ENCODE measurements at regions not wholly inside any gene's neighbourhood (a gene's known extent, or its start where the extent isn't known, plus 50 kb on each side); places are given as distances from the start of the nearest gene placed in this dataset.

GRCh38 chr1:244319283-244320132 lies 132.2 kb downstream of the ADSS2 start:
- H3K4me3 ChIP-seq (ENCODE audit: severe bottlenecking), result no peak overlapping the region
- DNase-seq (ENCODE audit: low spot score) (no peak), ATAC-seq (ENCODE audit: low read depth) (no peak)
- no peaks in the 10 kb centered on the region for H3K36me3 ChIP-seq (ENCODE audit: low read depth)
- no peak for TF ChIP-seq CTCF (IDR thresholded peaks at IDR 0.05; ENCODE audit: poor library complexity, severe bottlenecking)
- no peaks in the 10 kb centered on the region for H3K27me3 ChIP-seq (ENCODE audit: insufficient read depth, poor library complexity, severe bottlenecking)
- H3K4me1 ChIP-seq (ENCODE audit: insufficient read depth, poor library complexity, severe bottlenecking), result peaks cover 21% of the 10 kb centered on the region
- no peaks in the 10 kb centered on the region for H3K9me3 ChIP-seq (ENCODE audit: severe bottlenecking)
- H3K27ac ChIP-seq (ENCODE audit: poor library complexity, severe bottlenecking), result no peak overlapping the region

- H3K4me1 ChIP-seq (ENCODE audit: insufficient read depth, poor library complexity, severe bottlenecking), result peaks cover 21% of the 10 kb centered on the region
- no peak for DNase-seq (ENCODE audit: low spot score)
- H3K36me3 ChIP-seq (ENCODE audit: low read depth), result no peaks in the 10 kb centered on the region
- no peak overlapping the region for H3K4me3 ChIP-seq (ENCODE audit: severe bottlenecking)
- H3K9me3 ChIP-seq (ENCODE audit: severe bottlenecking), result no peaks in the 10 kb centered on the region
- H3K27ac ChIP-seq (ENCODE audit: poor library complexity, severe bottlenecking), result peak overlapping the region; percentile 89
- TF ChIP-seq CTCF (IDR thresholded peaks at IDR 0.05; ENCODE audit: poor library complexity, severe bottlenecking), result no peak
- no peak for ATAC-seq (ENCODE audit: low read depth)
- no peaks in the 10 kb centered on the region for H3K27me3 ChIP-seq (ENCODE audit: insufficient read depth, poor library complexity, severe bottlenecking)
Observed at GRCh38 chr1:244322181-244322580, 129.5 kb downstream of the ADSS2 start.

- Histone ChIP-seq H3K27me3 (ENCODE audit: insufficient read depth, poor library complexity, severe bottlenecking) (no peaks in the 10 kb centered on the region), H3K27ac (ENCODE audit: poor library complexity, severe bottlenecking) (peak overlapping the region; percentile 89), H3K36me3 (ENCODE audit: low read depth) (no peaks in the 10 kb centered on the region), H3K9me3 (ENCODE audit: severe bottlenecking) (no peaks in the 10 kb centered on the region), H3K4me1 (ENCODE audit: insufficient read depth, poor library complexity, severe bottlenecking) (peaks cover 21% of the 10 kb centered on the region), H3K4me3 (ENCODE audit: severe bottlenecking) (no peak overlapping the region)
- DNase-seq (ENCODE audit: low spot score), result no peak
- peak; percentile 88 for ATAC-seq (ENCODE audit: low read depth)
- TF ChIP-seq CTCF (IDR thresholded peaks at IDR 0.05; ENCODE audit: poor library complexity, severe bottlenecking), result no peak
Observed at GRCh38 chr1:244322791-244323521, 128.8 kb downstream of the ADSS2 start.

GRCh38 chr1:244324176-244324883 lies 127.4 kb downstream of the ADSS2 start:
- no peaks in the 10 kb centered on the region for H3K36me3 ChIP-seq (ENCODE audit: low read depth)
- ATAC-seq (ENCODE audit: low read depth) (no peak), DNase-seq (ENCODE audit: low spot score) (no peak)
- peaks cover 2% of the 10 kb centered on the region for H3K9me3 ChIP-seq (ENCODE audit: severe bottlenecking)
- H3K27me3 ChIP-seq (ENCODE audit: insufficient read depth, poor library complexity, severe bottlenecking), result no peaks in the 10 kb centered on the region
- no peak overlapping the region for H3K4me3 ChIP-seq (ENCODE audit: severe bottlenecking)
- peak overlapping the region; percentile 89 for H3K27ac ChIP-seq (ENCODE audit: poor library complexity, severe bottlenecking)
- H3K4me1 ChIP-seq (ENCODE audit: insufficient read depth, poor library complexity, severe bottlenecking), result peaks cover 21% of the 10 kb centered on the region
- no peak for TF ChIP-seq CTCF (IDR thresholded peaks at IDR 0.05; ENCODE audit: poor library complexity, severe bottlenecking)

Measured in RWPE2 (cell line).